ENCODE measurements at regions not wholly inside any gene's neighbourhood (a gene's known extent, or its start where the extent isn't known, plus 50 kb on each side); places are given as distances from the start of the nearest gene placed in this dataset.

- DNase-seq (ENCODE audit: low read depth) = no peak
- TF ChIP-seq, protein P1, sequence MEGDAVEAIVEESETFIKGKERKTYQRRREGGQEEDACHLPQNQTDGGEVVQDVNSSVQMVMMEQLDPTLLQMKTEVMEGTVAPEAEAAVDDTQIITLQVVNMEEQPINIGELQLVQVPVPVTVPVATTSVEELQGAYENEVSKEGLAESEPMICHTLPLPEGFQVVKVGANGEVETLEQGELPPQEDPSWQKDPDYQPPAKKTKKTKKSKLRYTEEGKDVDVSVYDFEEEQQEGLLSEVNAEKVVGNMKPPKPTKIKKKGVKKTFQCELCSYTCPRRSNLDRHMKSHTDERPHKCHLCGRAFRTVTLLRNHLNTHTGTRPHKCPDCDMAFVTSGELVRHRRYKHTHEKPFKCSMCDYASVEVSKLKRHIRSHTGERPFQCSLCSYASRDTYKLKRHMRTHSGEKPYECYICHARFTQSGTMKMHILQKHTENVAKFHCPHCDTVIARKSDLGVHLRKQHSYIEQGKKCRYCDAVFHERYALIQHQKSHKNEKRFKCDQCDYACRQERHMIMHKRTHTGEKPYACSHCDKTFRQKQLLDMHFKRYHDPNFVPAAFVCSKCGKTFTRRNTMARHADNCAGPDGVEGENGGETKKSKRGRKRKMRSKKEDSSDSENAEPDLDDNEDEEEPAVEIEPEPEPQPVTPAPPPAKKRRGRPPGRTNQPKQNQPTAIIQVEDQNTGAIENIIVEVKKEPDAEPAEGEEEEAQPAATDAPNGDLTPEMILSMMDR (IDR thresholded peaks at IDR 0.05; ENCODE audit: insufficient read depth, low read depth, low read length, missing control alignments) = no peak
- no peak overlapping the region for H3K4me3 ChIP-seq (ENCODE audit: low read depth, low read length)
These were observed 1047.6 kb upstream of the AUTS2 start for GRCh38 chr7:68550635-68551034.

DNA sequence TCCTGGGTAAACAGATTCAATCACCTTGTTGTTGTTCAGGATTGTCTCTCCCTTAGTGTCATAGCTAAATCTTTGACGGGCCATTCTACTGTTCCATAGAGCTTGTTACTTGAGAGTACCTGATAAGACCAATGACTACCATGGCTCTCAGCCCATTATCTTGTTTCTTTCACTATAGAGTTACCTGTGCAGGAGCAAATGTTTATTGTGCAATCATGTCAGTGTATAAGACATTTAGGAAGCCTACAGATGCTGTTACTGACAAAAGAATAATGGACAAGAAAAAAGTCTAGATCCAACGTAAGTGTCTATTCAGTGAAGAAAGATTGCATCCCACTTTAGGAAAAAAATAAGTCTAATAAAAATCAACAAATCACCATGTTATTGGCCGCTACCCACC lies 1041.7 kb upstream of the AUTS2 start:
- TF ChIP-seq, protein P1 (IDR thresholded peaks at IDR 0.05; ENCODE audit: insufficient read depth, low read depth, low read length, missing control alignments) = no peak
- no peak overlapping the region for H3K4me3 ChIP-seq (ENCODE audit: low read depth, low read length)
- DNase-seq (ENCODE audit: low read depth) = no peak

DNA sequence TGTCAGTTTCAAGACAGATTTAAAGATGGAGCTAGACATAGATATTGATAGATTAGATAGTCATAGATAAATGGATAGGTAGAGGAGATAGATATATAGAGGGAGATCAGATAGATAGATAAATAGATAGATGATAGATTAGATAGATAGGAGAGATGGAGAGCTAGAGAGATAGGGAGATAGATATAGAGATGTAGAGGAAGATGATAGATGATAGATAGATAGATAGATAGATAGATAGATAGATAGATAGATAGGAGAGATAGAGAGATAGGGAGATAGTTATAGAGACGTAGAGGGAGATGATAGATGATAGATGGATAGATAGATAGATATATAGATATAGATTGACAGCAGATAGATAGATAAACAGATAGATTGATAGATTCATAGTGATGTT lies 1038.8 kb upstream of the AUTS2 start:
- TF ChIP-seq, protein P1 (IDR thresholded peaks at IDR 0.05; ENCODE audit: insufficient read depth, low read depth, low read length, missing control alignments) = no peak
- DNase-seq (ENCODE audit: low read depth) = no peak

DNA sequence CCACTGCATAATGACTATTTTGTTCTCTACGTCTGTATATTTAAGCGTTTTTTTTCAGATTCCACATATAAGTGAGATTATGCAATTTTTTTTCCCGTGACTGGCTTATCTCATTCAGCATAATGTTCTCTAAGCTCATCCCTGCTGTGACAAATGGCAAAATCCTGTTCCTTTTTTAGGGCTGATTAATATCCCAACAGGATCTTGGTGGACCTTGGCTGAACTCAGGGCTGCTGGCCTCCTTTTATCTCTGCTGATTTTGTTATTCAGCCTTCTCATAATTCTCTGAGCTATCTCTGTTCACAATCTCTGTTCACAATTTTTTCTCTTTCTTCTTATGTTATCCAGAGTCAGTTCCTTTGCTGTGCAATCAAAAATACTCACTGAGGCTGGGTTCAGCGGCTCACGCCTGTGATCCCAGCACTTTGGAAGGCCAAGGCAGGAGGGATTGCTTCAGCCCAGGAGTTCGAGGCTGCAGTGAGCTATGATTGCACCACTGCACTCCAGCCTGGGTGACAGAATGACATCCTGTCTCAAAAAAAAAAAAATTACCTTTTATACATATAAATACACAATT lies 1035.9 kb upstream of the AUTS2 start:
- H3K4me3 ChIP-seq (ENCODE audit: low read depth, low read length) = no peak overlapping the region
- DNase-seq (ENCODE audit: low read depth) = no peak
- TF ChIP-seq, protein P1 (IDR thresholded peaks at IDR 0.05; ENCODE audit: insufficient read depth, low read depth, low read length, missing control alignments) = no peak

More for the DNA sequence above, 1038.8 kb upstream of the AUTS2 start:
- H3K4me3 ChIP-seq (ENCODE audit: low read depth, low read length) = no peak overlapping the region

DNA sequence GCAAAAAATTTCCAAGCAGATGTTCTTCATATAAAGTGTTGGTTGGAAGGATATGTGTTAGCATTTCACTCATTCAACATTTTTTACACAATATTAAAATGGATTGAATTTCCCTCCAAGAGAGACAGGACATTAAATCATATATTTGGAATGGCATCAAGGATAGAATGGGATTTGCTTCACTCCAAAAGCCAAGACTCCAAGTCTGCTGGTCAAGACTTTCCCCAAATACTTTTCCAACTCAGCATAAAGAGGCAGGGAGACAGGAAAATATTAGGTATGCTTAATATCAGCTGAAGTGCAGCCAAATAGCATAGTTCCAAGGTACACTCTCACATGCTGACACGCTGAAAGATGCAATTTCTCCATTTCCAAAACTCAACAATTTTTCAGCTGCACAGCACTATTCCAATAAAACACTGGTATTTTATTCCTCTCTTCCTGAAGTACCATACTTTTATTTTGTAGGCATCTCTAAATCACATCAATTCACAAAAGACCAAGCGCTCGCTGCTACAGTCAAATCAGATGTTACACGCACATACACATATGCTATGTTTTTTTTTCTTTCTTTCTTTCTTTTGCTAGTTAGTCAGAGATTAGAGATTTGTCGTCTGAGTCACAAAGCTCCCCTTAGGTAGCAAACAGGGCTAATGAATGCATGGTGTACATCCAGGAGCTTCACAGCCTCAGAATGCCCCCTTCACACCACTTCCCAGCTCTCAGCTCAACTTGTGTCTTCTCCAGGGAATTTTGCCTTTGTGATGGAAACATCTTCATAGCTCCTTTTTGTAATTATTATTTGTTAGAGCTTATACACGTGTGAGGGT lies 1033.8 kb upstream of the AUTS2 start:
- H3K4me3 ChIP-seq (ENCODE audit: low read depth, low read length) = no peak overlapping the region
- DNase-seq (ENCODE audit: low read depth) = no peak
- TF ChIP-seq, protein P1 (IDR thresholded peaks at IDR 0.05; ENCODE audit: insufficient read depth, low read depth, low read length, missing control alignments) = no peak

- DNase-seq (ENCODE audit: low read depth) = no peak
- H3K4me3 ChIP-seq (ENCODE audit: low read depth, low read length) = no peak overlapping the region
- TF ChIP-seq, protein P1 (IDR thresholded peaks at IDR 0.05; ENCODE audit: insufficient read depth, low read depth, low read length, missing control alignments) = no peak
These were observed 1027.0 kb upstream of the AUTS2 start for GRCh38 chr7:68571286-68571685.

Data from GM12865 (cell line).